IMR-90 (cell line): ENCODE measurements at regions not wholly inside any gene's neighbourhood (a gene's known extent, or its start where the extent isn't known, plus 50 kb on each side); places are given as distances from the start of the nearest gene placed in this dataset.
A peak's percentile ranks its signal among the peaks of the same experiment; 100 is the strongest.

Source experiments
- ATAC-seq: fragments of 200-7000 bp; cut with Tn5 transposase; 2 replicates; pipeline ENCODE4 v1.9.1; 2020; ENCODE audit warnings: low read depth, mild to moderate bottlenecking, moderate library complexity
- BruUV-seq: library from RNA; stranded (reverse); fragments of 400-500 nt; replicated peaks from 2 replicates; lab custom pipeline; 2021; lab: Mats Ljungman, UMichigan
- CTCF ChIA-PET: fragments of 300-600 bp; formaldehyde crosslinking; extraction: SDS; loops from one replicate; lab custom pipeline; 2021; ENCODE audit warnings: antibody characterized with exemption; lab: Yijun Ruan, JAX
- POLR2A ChIA-PET: fragments of 300-600 bp; sonication (Branson Sonifier 250); formaldehyde crosslinking; loops from one replicate; lab custom pipeline; 2022; ENCODE audit warnings: antibody characterized with exemption; ENCODE audit not compliant: unreplicated experiment; lab: Charles Lee
- DNase-seq: peaks from one replicate; pipeline ENCODE4 v3.0.0; 2013
- H2AFZ ChIP-seq: replicated peaks from 2 replicates; pipeline ENCODE3; 2013; ENCODE audit warnings: low read length, mild to moderate bottlenecking; ENCODE audit not compliant: poor library complexity
- H2AK5ac ChIP-seq: 2 replicates; pipeline ENCODE4 v1.6.1; 2013; ENCODE audit warnings: low read depth, low read length, inconsistent platforms
- H2AK9ac ChIP-seq: replicated peaks from 2 replicates; pipeline ENCODE3; 2013; ENCODE audit warnings: mild to moderate bottlenecking, low read depth, low read length, moderate library complexity; ENCODE audit not compliant: poor library complexity
- H2BK120ac ChIP-seq: 2 replicates; pipeline ENCODE4 v1.6.1; 2013; ENCODE audit warnings: low read depth, low read length, inconsistent platforms
- H2BK15ac ChIP-seq: 3 replicates; pipeline ENCODE4 v1.6.1; 2013; ENCODE audit warnings: low read depth, low read length, inconsistent platforms
- H2BK20ac ChIP-seq: 2 replicates; pipeline ENCODE4 v1.6.1; 2013; ENCODE audit warnings: low read depth, mild to moderate bottlenecking, inconsistent platforms, low read length, moderate library complexity
- H2BK5ac ChIP-seq: 2 replicates; pipeline ENCODE4 v1.6.1; 2013; ENCODE audit warnings: mild to moderate bottlenecking, low read depth, low read length, inconsistent platforms; ENCODE audit not compliant: poor library complexity, severe bottlenecking
- H3K14ac ChIP-seq: replicated peaks from 2 replicates; pipeline ENCODE4 v1.6.1; 2013; ENCODE audit warnings: low read depth, low read length, inconsistent platforms
- H3K18ac ChIP-seq: 2 replicates; pipeline ENCODE4 v1.6.1; 2013; ENCODE audit warnings: low read depth, low read length, control low read depth
- H3K23ac ChIP-seq: 2 replicates; pipeline ENCODE4 v1.6.1; 2013; ENCODE audit warnings: low read depth, low read length, inconsistent platforms
- H3K27ac ChIP-seq: 2 replicates; pipeline ENCODE4 v1.5.1; 2013; ENCODE audit warnings: mild to moderate bottlenecking, control low read depth, low read length; ENCODE audit not compliant: insufficient read depth
- H3K27me3 ChIP-seq: 2 replicates; pipeline ENCODE4 v1.6.1; 2013; ENCODE audit warnings: low read length; ENCODE audit not compliant: control insufficient read depth, insufficient read depth
- H3K36me3 ChIP-seq: 2 replicates; pipeline ENCODE4 v1.6.1; 2013; ENCODE audit warnings: low read length, mixed read lengths; ENCODE audit not compliant: control insufficient read depth, insufficient read depth
- H3K4ac ChIP-seq: 2 replicates; pipeline ENCODE4 v1.6.1; 2013; ENCODE audit warnings: low read depth, low read length, inconsistent platforms
- H3K4me1 ChIP-seq: 2 replicates; pipeline ENCODE4 v1.6.1; 2013; ENCODE audit warnings: low read length, mixed read lengths; ENCODE audit not compliant: control insufficient read depth, insufficient read depth
- H3K4me2 ChIP-seq: 2 replicates; pipeline ENCODE4 v1.6.1; 2013; ENCODE audit warnings: low read depth, mild to moderate bottlenecking, control low read depth, low read length, moderate library complexity
- H3K4me3 ChIP-seq: 2 replicates; pipeline ENCODE4 v1.5.1; 2013; ENCODE audit warnings: low read depth, mild to moderate bottlenecking, control low read depth, low read length, moderate library complexity; ENCODE audit not compliant: insufficient read depth
- H3K56ac ChIP-seq: 2 replicates; pipeline ENCODE4 v1.6.1; 2013; ENCODE audit warnings: low read length, inconsistent platforms; ENCODE audit not compliant: insufficient read depth; ENCODE audit errors: extremely low read depth
- H3K79me1 ChIP-seq, 2 experiments: 2 replicates each; pipeline ENCODE4 v1.6.1; 2013; ENCODE audit warnings: low read length in 2 of 2, inconsistent platforms in 1 of 2, low read depth in 1 of 2
- H3K9ac ChIP-seq: 2 replicates; pipeline ENCODE4 v1.6.1; 2013; ENCODE audit warnings: low read depth, low read length, control low read depth
- H3K9me1 ChIP-seq: 2 replicates; pipeline ENCODE4 v1.6.1; 2013; ENCODE audit warnings: low read length, inconsistent platforms; ENCODE audit not compliant: insufficient read depth
- H3K9me3 ChIP-seq: 2 replicates; pipeline ENCODE4 v1.6.1; 2013; ENCODE audit warnings: low read length; ENCODE audit not compliant: control insufficient read depth, insufficient read depth
- H4K20me1 ChIP-seq: 2 replicates; pipeline ENCODE4 v1.6.1; 2013; ENCODE audit warnings: low read length, inconsistent platforms; ENCODE audit not compliant: insufficient read depth
- H4K5ac ChIP-seq: 2 replicates; pipeline ENCODE4 v1.6.1; 2013; ENCODE audit warnings: mild to moderate bottlenecking, low read depth, low read length, control low read depth
- H4K8ac ChIP-seq, 2 experiments: 2 replicates each; pipeline ENCODE4 v1.6.1; 2013; ENCODE audit warnings: low read depth in 2 of 2, low read length in 2 of 2, control low read depth in 1 of 2, inconsistent platforms in 1 of 2
- H4K91ac ChIP-seq: 2 replicates; pipeline ENCODE4 v1.6.1; 2013; ENCODE audit warnings: low read depth, low read length, inconsistent platforms; ENCODE audit not compliant: insufficient read depth
- CEBPB ChIP-seq: IDR thresholded peaks from 2 replicates; pipeline ENCODE4 v1.6.1; 2012; ENCODE audit warnings: low read depth, low read length, improper control_type of control experiment
- FOS ChIP-seq: fragments of 150-350 bp; IDR thresholded peaks from 2 replicates; pipeline ENCODE4 v1.6.1; 2016; ENCODE audit warnings: low read depth, low read length
- dilution Hi-C: fragments of 300-500 bp; cut with HindIII; formaldehyde crosslinking; loops from one replicate; pipeline ENCODE4 v1.14.3; 2018; ENCODE audit warnings: low sequenced_read_pairs; ENCODE audit not compliant: unreplicated experiment
- in situ Hi-C: fragments of 300-500 bp; cut with MboI; formaldehyde crosslinking; loops from 3 replicates; pipeline ENCODE4 v1.14.3; 2019; ENCODE audit warnings: low sequenced_read_pairs, inconsistent platforms, mixed read lengths
- intact Hi-C: fragments of 100-400 bp; cut with micrococcal nuclease; formaldehyde crosslinking; loops from 2 replicates; pipeline ENCODE4 v1.10.0; 2022
- TF ChIP-seq, protein P1 (sequence below): fragments of 150-350 bp; IDR thresholded peaks from 2 replicates; pipeline ENCODE4 v1.6.1; 2016; ENCODE audit warnings: low read depth, mild to moderate bottlenecking, low read length, moderate library complexity, borderline replicate concordance
- TF ChIP-seq, protein P2 (sequence below): fragments of 150-350 bp; IDR thresholded peaks from 2 replicates; pipeline ENCODE4 v1.6.1; 2017; ENCODE audit warnings: mild to moderate bottlenecking, antibody characterized with exemption, low read length, low read depth

DNA sequence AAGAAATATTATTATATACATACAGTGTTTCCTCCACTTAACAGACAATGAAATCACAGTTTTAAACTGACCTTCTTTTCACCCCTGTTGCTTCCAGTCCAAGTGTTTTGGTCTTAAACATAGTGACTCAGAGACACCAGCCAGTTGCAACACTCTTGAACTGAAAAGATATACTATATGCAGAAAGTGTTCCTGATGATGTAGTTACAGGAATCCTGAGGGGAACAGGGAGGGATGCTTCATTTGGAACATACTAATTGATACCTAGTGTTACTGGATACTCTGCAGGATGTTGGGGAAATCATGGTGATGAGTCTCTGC lies 420.8 kb downstream of the CCDC91 start:
- 0 out of 2 replicates have a peak, but pooled peaks cover 5% of the 10 kb centered on the region for H3K9me1 ChIP-seq
- BruUV-seq: no TSS peak
- peaks cover 7% of the 10 kb centered on the region for H3K4me1 ChIP-seq
- no peak overlapping the region for H2AK5ac ChIP-seq
- no peaks in the 10 kb centered on the region for H3K79me1 ChIP-seq
- H3K23ac ChIP-seq: no peak overlapping the region
- H3K14ac ChIP-seq: no peak overlapping the region
- TF ChIP-seq, protein P1, sequence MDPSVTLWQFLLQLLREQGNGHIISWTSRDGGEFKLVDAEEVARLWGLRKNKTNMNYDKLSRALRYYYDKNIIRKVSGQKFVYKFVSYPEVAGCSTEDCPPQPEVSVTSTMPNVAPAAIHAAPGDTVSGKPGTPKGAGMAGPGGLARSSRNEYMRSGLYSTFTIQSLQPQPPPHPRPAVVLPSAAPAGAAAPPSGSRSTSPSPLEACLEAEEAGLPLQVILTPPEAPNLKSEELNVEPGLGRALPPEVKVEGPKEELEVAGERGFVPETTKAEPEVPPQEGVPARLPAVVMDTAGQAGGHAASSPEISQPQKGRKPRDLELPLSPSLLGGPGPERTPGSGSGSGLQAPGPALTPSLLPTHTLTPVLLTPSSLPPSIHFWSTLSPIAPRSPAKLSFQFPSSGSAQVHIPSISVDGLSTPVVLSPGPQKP: no peak
- TF ChIP-seq FOS: peak; percentile 86; the same call in 1 of the 2 replicates
- TF ChIP-seq, protein P2, sequence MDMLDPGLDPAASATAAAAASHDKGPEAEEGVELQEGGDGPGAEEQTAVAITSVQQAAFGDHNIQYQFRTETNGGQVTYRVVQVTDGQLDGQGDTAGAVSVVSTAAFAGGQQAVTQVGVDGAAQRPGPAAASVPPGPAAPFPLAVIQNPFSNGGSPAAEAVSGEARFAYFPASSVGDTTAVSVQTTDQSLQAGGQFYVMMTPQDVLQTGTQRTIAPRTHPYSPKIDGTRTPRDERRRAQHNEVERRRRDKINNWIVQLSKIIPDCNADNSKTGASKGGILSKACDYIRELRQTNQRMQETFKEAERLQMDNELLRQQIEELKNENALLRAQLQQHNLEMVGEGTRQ: no peak
- peak; percentile 97 for TF ChIP-seq CEBPB
- intact Hi-C loops: no loop called here
- in situ Hi-C loops: no loop called here
- no peak overlapping the region for H2BK15ac ChIP-seq
- H3K4me3 ChIP-seq: no peak overlapping the region
- no peak overlapping the region for H3K4ac ChIP-seq
- DNase-seq (peak; percentile 93), ATAC-seq (peak; percentile 98)
- H2AK9ac ChIP-seq: no peak overlapping the region
- no peak overlapping the region for H3K9ac ChIP-seq
- H3K36me3 ChIP-seq: no peaks in the 10 kb centered on the region
- H4K8ac ChIP-seq: no peak overlapping the region
- POLR2A ChIA-PET: no interaction called here
- no peak overlapping the region for H4K91ac ChIP-seq
- CTCF ChIA-PET: no interaction called here
- no peak overlapping the region for H2BK20ac ChIP-seq
- H2BK120ac ChIP-seq: no peak overlapping the region
- dilution Hi-C loops: no loop called here
- H3K9me3 ChIP-seq: peaks cover 9% of the 10 kb centered on the region
- H3K18ac ChIP-seq: peak overlapping the region; percentile 55
- H4K20me1 ChIP-seq: no peaks in the 10 kb centered on the region
- no peak overlapping the region; the same call in 1 of the 2 replicates for H4K5ac ChIP-seq
- no peak overlapping the region for H2BK5ac ChIP-seq
- H2AFZ ChIP-seq: no peak overlapping the region
- peak overlapping the region; percentile 52; the same call in 1 of the 2 replicates for H3K27ac ChIP-seq
- H3K4me2 ChIP-seq: peak overlapping the region; percentile 40; the same call in 1 of the 2 replicates
- no peak overlapping the region for H3K56ac ChIP-seq
- no peaks in the 10 kb centered on the region; the same call in 1 of the 2 replicates for H3K27me3 ChIP-seq
